HG03097 (cell line): ENCODE measurements at regions not wholly inside any gene's neighbourhood (a gene's known extent, or its start where the extent isn't known, plus 50 kb on each side); places are given as distances from the start of the nearest gene placed in this dataset.

Source experiments
- ATAC-seq: cut with Tn5 transposase; IDR thresholded peaks from one replicate; pipeline ENCODE4 v1.9.1; 2021; ENCODE audit not compliant: unreplicated experiment, low FRiP score

DNA sequence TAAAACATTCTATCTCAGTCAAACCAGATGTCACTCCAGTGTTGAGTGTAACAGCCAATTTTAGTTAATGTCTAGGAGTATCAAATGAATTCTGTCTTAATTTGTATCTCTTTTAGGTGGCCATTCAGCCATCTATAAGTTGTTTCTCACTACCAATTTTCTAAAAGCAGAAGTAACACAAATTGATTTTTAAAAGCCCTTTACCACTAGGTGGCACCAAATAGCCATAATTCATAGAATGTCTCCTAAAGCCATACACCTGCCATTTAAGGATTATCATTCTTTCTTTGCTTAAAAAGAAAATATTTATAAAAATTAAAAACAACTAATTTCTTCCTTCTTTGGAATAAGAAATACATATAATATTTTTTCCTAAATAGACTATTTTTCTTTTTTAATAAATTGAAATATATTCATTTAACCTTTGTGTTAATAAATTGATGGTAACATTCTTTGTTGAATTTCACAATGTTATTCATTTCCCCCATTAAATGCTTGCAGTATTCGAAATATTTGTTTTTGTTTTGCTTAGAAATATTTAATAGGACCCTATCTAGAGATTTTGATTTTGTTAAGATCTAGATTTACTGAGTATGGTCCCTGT, 107.8 kb upstream of the PPP1R3A start:
- no peak for ATAC-seq

DNA sequence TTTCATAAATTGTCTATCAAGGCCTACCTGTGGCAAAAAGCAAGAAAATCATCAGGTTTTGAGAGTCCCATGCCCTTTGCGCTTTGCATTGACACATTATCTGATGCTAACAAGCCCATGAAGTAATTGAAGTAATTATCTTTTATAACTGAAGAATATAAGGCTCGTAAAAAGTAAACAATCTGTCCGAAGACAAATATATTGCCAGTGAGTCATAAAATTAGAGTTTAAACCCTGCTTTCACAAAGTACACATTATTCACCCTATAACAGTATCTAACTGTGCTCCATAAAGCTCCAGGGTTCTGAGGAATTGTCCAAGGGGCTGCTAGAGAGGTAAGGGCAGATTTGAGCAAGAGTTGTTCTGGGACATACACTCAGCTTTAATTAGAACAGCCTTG, 102.3 kb upstream of the PPP1R3A start:
- ATAC-seq: no peak

DNA sequence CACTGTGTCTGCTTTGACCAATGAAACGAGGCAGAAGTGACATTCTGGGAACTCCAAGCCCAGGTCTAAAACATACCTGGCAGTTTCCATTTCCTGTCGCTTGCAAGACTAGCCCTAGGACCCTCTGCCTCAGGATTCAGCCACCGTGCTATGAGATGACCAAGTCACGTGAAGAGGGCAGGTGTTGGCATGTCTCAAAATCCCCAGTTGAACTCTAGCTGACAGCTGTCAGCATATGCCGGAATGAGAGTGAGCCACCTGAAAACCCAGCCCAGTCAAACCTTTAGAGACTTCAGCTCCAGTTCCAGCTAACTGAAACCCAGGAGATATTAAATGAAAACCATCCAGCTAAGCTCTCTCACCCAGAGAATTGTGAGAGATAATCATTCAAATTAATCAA, 89.9 kb upstream of the PPP1R3A start:
- ATAC-seq: no peak

DNA sequence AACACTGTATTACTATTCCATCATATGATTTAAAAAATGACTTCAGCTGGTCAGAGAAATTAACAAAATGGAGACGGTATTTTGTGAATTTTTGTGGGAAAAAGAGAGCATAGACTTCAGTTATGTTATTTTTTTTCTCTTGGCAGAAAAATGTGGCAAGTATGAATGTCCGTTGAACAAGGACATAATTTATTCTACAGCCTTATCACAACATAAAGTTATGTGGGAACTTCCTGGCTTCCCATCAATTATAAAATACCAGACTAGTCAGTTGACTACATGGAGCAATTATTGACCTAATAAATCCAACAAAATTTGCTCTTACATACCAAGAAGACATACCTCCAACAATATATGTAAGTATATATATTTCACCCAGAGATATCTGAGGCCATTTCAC, 88.6 kb upstream of the PPP1R3A start:
- ATAC-seq: no peak

DNA sequence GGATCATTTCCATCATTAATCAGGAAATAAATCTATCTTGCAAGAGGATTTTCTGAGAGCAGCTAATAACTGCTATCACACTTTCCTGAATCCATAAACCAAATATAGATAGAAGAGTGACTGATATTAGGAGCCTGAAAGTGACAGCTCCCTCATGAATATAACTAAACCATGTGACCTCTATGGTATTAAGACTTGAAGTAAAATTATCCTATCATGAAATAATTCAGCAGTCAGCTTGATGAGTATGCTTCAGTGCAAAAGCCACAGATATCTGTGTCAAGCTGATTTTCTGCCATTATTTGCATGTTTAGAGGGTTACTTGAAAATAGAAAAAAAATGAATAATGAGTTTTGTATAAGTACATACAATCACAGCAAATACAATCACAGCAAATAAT, 80.1 kb upstream of the PPP1R3A start:
- no peak for ATAC-seq

DNA sequence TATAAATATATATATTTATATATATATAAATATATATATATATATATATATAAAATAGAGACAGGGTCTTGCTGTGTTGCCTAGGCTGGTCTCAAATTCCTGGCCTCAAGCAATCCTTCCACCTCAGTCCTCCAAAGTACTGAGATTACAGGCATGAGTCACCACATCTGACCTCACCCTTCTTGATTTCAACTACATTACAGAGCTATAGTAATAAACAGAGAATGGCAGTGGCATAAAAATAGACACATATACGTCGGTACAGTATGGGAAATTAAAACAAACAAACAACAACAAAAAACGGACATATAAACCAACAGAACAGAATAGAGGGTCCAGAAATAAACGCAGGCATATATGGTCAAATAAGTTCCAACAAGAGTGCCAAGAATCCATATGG, 77.6 kb upstream of the PPP1R3A start:
- ATAC-seq: no peak

DNA sequence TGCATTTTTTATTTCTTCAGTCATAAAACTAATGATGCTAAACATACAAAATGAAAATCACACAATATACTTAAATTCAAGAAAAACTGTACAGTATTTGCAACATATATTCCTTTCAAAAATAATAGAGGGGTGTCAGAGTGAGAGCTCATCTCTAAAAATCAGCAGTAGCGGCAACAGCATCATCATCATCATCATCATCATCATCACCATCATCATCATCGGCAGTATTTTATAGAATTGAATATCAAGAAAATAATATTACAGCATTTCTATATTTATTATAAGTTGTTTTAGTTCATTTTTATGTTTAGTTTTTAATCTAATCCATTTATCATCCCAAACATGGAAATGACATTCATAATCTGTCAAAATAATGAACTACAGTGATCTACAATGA, 67.4 kb upstream of the PPP1R3A start:
- ATAC-seq: no peak

DNA sequence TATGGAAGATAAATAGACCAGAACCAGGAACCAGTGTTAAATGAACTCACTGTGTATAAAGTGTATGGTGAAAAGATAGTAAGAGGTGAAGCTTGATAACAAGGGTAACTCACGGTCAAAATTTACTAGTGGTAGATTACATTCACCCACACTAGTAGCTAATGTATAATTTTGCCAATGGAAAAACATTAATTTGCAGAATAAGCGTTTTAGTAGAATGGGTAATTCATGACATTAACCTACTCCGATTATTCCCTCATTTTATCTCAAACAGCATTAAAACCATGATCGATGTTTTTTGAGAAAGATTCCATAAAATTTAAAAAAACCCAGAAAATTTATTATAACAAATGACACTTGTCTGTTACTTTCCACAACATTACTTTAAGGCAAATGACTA, 57.7 kb upstream of the PPP1R3A start:
- no peak for ATAC-seq

DNA sequence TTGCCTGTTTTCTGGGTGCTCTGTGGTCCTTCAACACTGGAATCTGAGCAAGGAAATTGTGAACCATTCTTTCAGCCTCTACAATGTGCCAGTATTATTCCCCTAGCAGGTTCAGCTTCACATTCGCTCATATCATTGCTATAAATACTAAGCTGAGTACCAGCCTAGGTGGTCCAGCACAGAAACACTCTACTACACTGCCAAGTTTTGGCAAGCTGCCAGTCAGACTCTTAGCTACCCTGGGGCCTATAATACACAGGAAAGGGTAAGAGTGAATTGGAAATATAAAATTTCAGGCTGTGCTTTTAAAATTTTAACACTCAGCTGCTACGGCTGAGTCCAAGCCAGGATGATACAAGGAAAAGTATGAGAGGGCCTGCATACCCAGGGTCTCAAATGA, 49.9 kb upstream of the PPP1R3A start:
- ATAC-seq: no peak
